Coronary artery (tissue), 2 donors: ENCODE measurements at regions not wholly inside any gene's neighbourhood (a gene's known extent, or its start where the extent isn't known, plus 50 kb on each side); places are given as distances from the start of the nearest gene placed in this dataset.

Experiments
- DNase-seq: peaks from one replicate; pipeline ENCODE4 v3.0.0-alpha.2; 2017; ENCODE audit warnings: low spot score
- H3K27ac ChIP-seq, 2 donors: fragments of 200-600 bp; sonication (generic); one replicate each; pipeline ENCODE4 v1.5.1; 2016 to 2019
- H3K4me3 ChIP-seq: fragments of 200-600 bp; sonication (generic); 2 replicates; pipeline ENCODE4 v1.5.1; 2016; ENCODE audit warnings: mild to moderate bottlenecking, moderate library complexity
- CTCF ChIP-seq: fragments of 200-600 bp; sonication (generic); IDR thresholded peaks from one replicate; pipeline ENCODE4 v1.5.1; 2019; ENCODE audit warnings: antibody characterized with exemption

- DNase-seq: no peak
- no peak for TF ChIP-seq CTCF
- H3K27ac ChIP-seq: no peak overlapping the region
Measured at GRCh38 chr18:41747723-41748242, 207.3 kb upstream of the PIK3C3 start.

GRCh38 chr18:41745166-41746049 is 209.6 kb upstream of the PIK3C3 start:
- Histone ChIP-seq H3K27ac (no peak overlapping the region), H3K4me3 (no peak overlapping the region)
- no peak for TF ChIP-seq CTCF
- DNase-seq: no peak

More at GRCh38 chr18:41747723-41748242, 207.3 kb upstream of the PIK3C3 start:
- no peak overlapping the region for H3K4me3 ChIP-seq

- no peak overlapping the region for H3K27ac ChIP-seq
- no peak for TF ChIP-seq CTCF
- H3K4me3 ChIP-seq: no peak overlapping the region
- DNase-seq: no peak
Measured at GRCh38 chr18:41744421-41745030, 210.5 kb upstream of the PIK3C3 start.

- TF ChIP-seq CTCF: no peak
- no peak overlapping the region for H3K4me3 ChIP-seq
- no peak for DNase-seq
- no peak overlapping the region for H3K27ac ChIP-seq
Measured at GRCh38 chr18:41737218-41737617, 217.8 kb upstream of the PIK3C3 start.

- Histone ChIP-seq H3K4me3 (no peak overlapping the region), H3K27ac (no peak overlapping the region)
- DNase-seq: no peak
- no peak for TF ChIP-seq CTCF
Measured at GRCh38 chr18:41734917-41735316, 220.1 kb upstream of the PIK3C3 start.

GRCh38 chr18:41732356-41732755 is 222.7 kb upstream of the PIK3C3 start:
- Histone ChIP-seq H3K4me3 (no peak overlapping the region), H3K27ac (no peak overlapping the region)
- no peak for TF ChIP-seq CTCF
- no peak for DNase-seq
